ENCODE measurements at regions not wholly inside any gene's neighbourhood (a gene's known extent, or its start where the extent isn't known, plus 50 kb on each side); places are given as distances from the start of the nearest gene placed in this dataset.

DNA sequence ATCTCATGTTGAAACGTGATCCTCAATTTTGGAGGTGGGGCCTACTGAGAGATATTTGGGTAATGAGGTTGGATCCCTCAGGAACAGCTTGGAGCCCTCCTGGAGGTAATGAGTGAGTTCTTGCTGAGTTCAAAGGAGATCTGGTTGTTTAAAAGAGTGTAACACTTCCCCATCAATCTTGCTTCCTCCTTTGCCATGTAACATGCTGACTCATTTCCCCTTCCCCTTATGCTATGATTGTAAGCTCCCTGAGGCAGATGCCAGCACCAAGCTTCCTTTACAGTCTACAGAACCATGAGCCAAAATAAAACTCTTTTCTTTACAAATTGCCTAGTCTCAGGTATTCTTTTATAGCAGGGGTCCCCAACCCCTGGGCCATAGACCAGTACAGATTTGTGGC lies 352.3 kb downstream of the SLCO4C1 start:
- in situ Hi-C loops (cut with HindIII; ENCODE audit: low pct_unique_long_range_greater_than_20kb, low sequenced_read_pairs): no loop called here
- TF ChIP-seq JUND (IDR thresholded peaks at IDR 0.05; ENCODE audit: low read depth): no peak
- DNase-seq (ENCODE audit: low read depth in 1 of 2, low spot score in 1 of 2): no peak

- DNase-seq (ENCODE audit: low read depth in 1 of 2, low spot score in 1 of 2): peak; percentile 33 to 69
- no peak for TF ChIP-seq JUND (IDR thresholded peaks at IDR 0.05; ENCODE audit: low read depth)
- in situ Hi-C loops (cut with HindIII; ENCODE audit: low pct_unique_long_range_greater_than_20kb, low sequenced_read_pairs): no loop called here
Observed at GRCh38 chr5:101942321-101942882, 353.7 kb downstream of the SLCO4C1 start.

DNA sequence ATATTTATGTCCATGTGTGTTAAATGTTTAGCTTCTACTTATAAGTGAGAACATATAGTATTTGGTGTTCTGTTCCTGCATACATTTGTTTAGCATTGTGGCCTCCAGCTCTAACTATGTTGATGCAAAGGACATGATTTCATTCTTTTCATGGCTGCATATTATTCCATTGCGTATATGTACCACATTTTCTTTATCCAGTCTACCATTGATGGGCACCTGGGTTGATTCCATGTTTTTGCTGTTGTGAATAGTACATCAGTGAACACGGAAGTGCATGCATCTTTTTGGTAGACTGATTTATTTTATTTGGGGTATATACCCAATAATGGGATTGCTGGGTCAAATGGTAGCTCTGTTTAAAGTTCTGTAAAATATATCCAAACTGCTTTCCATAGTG lies 359.0 kb downstream of the SLCO4C1 start:
- no peak for TF ChIP-seq JUND (IDR thresholded peaks at IDR 0.05; ENCODE audit: low read depth)
- no peak for DNase-seq (ENCODE audit: low read depth in 1 of 2, low spot score in 1 of 2)
- in situ Hi-C loops (cut with HindIII; ENCODE audit: low pct_unique_long_range_greater_than_20kb, low sequenced_read_pairs): no loop called here

DNA sequence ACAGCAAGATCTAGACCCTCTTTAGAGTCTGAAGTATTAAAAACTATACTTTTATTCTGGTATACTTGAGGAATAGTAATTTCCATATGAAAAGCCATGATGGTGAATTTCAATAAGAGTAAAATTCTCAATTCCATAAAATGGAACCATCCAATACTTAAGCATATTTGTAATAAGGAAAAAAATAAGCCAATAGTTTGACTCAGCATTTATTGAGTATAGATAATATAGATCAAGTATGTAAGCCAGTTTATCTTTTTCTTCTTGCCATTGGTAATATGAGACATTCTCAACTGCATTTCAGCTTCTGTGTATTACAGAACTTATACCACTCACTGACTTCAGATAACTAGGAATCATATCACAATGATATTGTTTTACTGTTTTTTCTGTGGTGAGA lies 361.0 kb downstream of the SLCO4C1 start:
- TF ChIP-seq JUND (IDR thresholded peaks at IDR 0.05; ENCODE audit: low read depth): no peak
- in situ Hi-C loops (cut with HindIII; ENCODE audit: low pct_unique_long_range_greater_than_20kb, low sequenced_read_pairs): no loop called here
- DNase-seq (ENCODE audit: low read depth in 1 of 2, low spot score in 1 of 2): no peak

GRCh38 chr5:101932599-101932998 lies 363.5 kb downstream of the SLCO4C1 start:
- no peak for DNase-seq (ENCODE audit: low read depth in 1 of 2, low spot score in 1 of 2)
- no peak for TF ChIP-seq JUND (IDR thresholded peaks at IDR 0.05; ENCODE audit: low read depth)
- in situ Hi-C loops (cut with HindIII; ENCODE audit: low pct_unique_long_range_greater_than_20kb, low sequenced_read_pairs): no loop called here

- in situ Hi-C loops (cut with HindIII; ENCODE audit: low pct_unique_long_range_greater_than_20kb, low sequenced_read_pairs): no loop called here
- no peak for DNase-seq (ENCODE audit: low read depth in 1 of 2, low spot score in 1 of 2)
- TF ChIP-seq JUND (IDR thresholded peaks at IDR 0.05; ENCODE audit: low read depth): no peak
Observed at GRCh38 chr5:101929628-101930027, 366.5 kb downstream of the SLCO4C1 start.

GRCh38 chr5:101917166-101917565 lies 378.9 kb downstream of the SLCO4C1 start:
- in situ Hi-C loops (cut with HindIII; ENCODE audit: low pct_unique_long_range_greater_than_20kb, low sequenced_read_pairs): no loop called here
- DNase-seq (ENCODE audit: low read depth in 1 of 2, low spot score in 1 of 2): no peak
- no peak for TF ChIP-seq JUND (IDR thresholded peaks at IDR 0.05; ENCODE audit: low read depth)

DNA sequence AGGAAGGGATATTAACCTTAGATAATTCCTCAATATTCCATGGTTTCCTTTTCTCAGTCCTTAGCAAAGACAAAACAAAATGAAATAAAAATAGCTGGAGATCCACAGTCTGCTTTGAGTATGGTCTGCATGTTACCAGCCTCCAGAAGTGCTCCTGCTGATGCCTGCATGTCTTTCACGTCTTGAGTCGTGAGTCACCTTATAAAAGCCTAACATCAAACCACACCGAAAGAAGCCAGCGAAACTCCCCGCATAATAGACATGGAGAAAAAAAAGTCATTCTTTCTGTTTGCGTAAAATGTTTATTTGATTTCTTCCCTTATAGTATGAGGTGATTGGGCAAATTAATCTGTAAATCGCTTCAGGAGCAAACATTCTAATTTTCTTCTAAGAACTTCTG lies 380.5 kb downstream of the SLCO4C1 start:
- no peak for DNase-seq (ENCODE audit: low read depth in 1 of 2, low spot score in 1 of 2)

DNA sequence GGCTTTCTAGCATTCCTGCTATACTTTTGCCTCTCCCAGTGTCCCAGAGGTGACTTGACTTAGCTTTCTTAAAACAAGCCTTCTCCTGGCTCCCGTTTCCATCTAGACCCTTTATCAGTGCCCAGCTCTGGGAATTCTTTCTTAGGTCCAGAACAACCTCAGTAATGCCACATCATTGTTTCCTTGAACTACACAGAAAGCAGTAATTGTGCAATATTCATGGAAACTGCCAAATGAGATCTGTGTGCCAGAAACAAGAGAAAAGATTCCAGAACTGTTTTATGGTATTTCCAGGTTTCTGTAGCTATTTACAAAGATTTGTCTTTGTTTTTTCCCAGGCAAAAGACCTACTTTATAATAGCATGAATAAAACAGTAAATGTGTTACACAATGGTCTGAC lies 391.3 kb downstream of the SLCO4C1 start:
- no peak for DNase-seq (ENCODE audit: low read depth in 1 of 2, low spot score in 1 of 2)
- in situ Hi-C loops (cut with HindIII; ENCODE audit: low pct_unique_long_range_greater_than_20kb, low sequenced_read_pairs): no loop called here
- no peak for TF ChIP-seq JUND (IDR thresholded peaks at IDR 0.05; ENCODE audit: low read depth)

More for the DNA sequence above, 380.5 kb downstream of the SLCO4C1 start:
- TF ChIP-seq JUND (IDR thresholded peaks at IDR 0.05; ENCODE audit: low read depth): no peak
- in situ Hi-C loops (cut with HindIII; ENCODE audit: low pct_unique_long_range_greater_than_20kb, low sequenced_read_pairs): no loop called here

- DNase-seq (ENCODE audit: low read depth in 1 of 2, low spot score in 1 of 2): peak in 1 of 2 experiments; percentile 18
- in situ Hi-C loops (cut with HindIII; ENCODE audit: low pct_unique_long_range_greater_than_20kb, low sequenced_read_pairs): no loop called here
- TF ChIP-seq JUND (IDR thresholded peaks at IDR 0.05; ENCODE audit: low read depth): no peak
Observed at GRCh38 chr5:101897914-101898313, 398.2 kb downstream of the SLCO4C1 start.

- in situ Hi-C loops (cut with HindIII; ENCODE audit: low pct_unique_long_range_greater_than_20kb, low sequenced_read_pairs): no loop called here
- TF ChIP-seq JUND (IDR thresholded peaks at IDR 0.05; ENCODE audit: low read depth): no peak
- no peak for DNase-seq (ENCODE audit: low read depth in 1 of 2, low spot score in 1 of 2)
Observed at GRCh38 chr5:101894985-101895384, 401.1 kb downstream of the SLCO4C1 start.

DNA sequence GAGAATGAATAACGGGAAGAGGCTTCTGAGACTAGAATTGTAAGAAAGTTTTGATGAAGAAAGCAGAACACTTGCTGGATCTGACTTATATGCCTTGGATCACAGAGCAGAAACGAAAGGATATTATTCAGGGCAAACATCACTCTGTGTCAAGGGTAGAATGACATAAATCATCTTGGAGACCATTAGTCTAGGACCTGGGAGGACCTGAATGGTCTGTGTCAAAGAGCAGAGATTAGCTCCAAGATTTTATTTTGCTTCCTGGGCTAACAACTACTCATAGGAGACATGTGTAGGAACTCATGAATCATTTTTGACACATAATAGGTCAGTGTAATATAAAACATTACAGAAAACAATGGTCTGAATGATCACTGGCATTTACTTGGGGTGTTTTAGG lies 417.9 kb downstream of the SLCO4C1 start:
- DNase-seq (ENCODE audit: low read depth in 1 of 2, low spot score in 1 of 2): no peak
- TF ChIP-seq JUND (IDR thresholded peaks at IDR 0.05; ENCODE audit: low read depth): no peak
- in situ Hi-C loops (cut with HindIII; ENCODE audit: low pct_unique_long_range_greater_than_20kb, low sequenced_read_pairs): no loop called here

GRCh38 chr5:101877451-101877850 lies 418.6 kb downstream of the SLCO4C1 start:
- DNase-seq (ENCODE audit: low read depth in 1 of 2, low spot score in 1 of 2): no peak
- in situ Hi-C loops (cut with HindIII; ENCODE audit: low pct_unique_long_range_greater_than_20kb, low sequenced_read_pairs): no loop called here
- TF ChIP-seq JUND (IDR thresholded peaks at IDR 0.05; ENCODE audit: low read depth): no peak

DNA sequence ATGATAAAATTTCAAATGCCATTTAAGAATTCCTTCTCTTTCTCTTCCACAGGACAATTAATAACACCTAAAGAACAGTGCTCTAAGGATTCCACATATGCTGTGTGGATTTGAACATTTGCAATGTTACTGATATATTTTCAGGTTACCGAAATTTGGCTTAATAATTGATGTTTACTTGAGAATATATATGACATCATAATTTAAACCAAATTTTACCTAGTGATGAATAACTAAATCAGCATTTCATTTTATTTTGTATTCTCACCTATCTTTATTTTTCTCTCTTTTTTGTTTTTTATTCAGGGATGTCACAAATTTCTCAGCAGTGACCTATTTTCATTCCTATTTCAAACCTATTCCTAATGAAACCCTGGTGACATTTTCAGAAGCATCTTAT lies 429.6 kb downstream of the SLCO4C1 start:
- in situ Hi-C loops (cut with HindIII; ENCODE audit: low pct_unique_long_range_greater_than_20kb, low sequenced_read_pairs): no loop called here
- TF ChIP-seq JUND (IDR thresholded peaks at IDR 0.05; ENCODE audit: low read depth): no peak
- no peak for DNase-seq (ENCODE audit: low read depth in 1 of 2, low spot score in 1 of 2)
